ENCODE measurements at regions not wholly inside any gene's neighbourhood (a gene's known extent, or its start where the extent isn't known, plus 50 kb on each side); places are given as distances from the start of the nearest gene placed in this dataset.

- DNase-seq = no peak
- Mint-ChIP-seq H3K27ac (no peak overlapping the region), H3K27me3 (ENCODE audit: low read depth) (no peaks in the 10 kb centered on the region), H3K9me3 (peaks cover 0 to 3% of the 10 kb centered on the region in 2 donors), H3K4me3 (no peak overlapping the region), H3K4me1 (ENCODE audit: low read depth) (no peaks in the 10 kb centered on the region), H3K36me3 (ENCODE audit: insufficient read depth in 2 of 2) (peaks cover 0 to 2% of the 10 kb centered on the region in 2 donors)
- ATAC-seq (replicated peaks in 1 of 2) = no peak
Measured at GRCh38 chr12:126742241-126742641, 1524.7 kb upstream of the TMEM132C start.

- Mint-ChIP-seq H3K27ac (no peak overlapping the region), H3K4me3 (no peak overlapping the region), H3K27me3 (ENCODE audit: low read depth) (no peaks in the 10 kb centered on the region), H3K4me1 (ENCODE audit: low read depth) (no peaks in the 10 kb centered on the region), H3K36me3 (ENCODE audit: insufficient read depth in 2 of 2) (peaks cover 0 to 2% of the 10 kb centered on the region in 2 donors), H3K9me3 (peaks cover 3% of the 10 kb centered on the region in 2 donors)
- ATAC-seq (replicated peaks in 1 of 2) (peak in 1 of 2 donors; percentile 55), DNase-seq (peak; percentile 41 to 70)
Measured at GRCh38 chr12:126747530-126748149, 1519.3 kb upstream of the TMEM132C start.

- H3K4me3 Mint-ChIP-seq = no peak overlapping the region
- no peak overlapping the region for H3K27ac Mint-ChIP-seq
- no peaks in the 10 kb centered on the region for H3K27me3 Mint-ChIP-seq (ENCODE audit: low read depth)
- H3K4me1 Mint-ChIP-seq (ENCODE audit: low read depth) = no peaks in the 10 kb centered on the region
- peaks cover 0 to 5% of the 10 kb centered on the region in 2 donors for H3K36me3 Mint-ChIP-seq (ENCODE audit: insufficient read depth in 2 of 2)
- ATAC-seq (replicated peaks in 1 of 2) (no peak), DNase-seq (no peak)
- peaks cover 3 to 6% of the 10 kb centered on the region in 2 donors for H3K9me3 Mint-ChIP-seq
Measured at GRCh38 chr12:126752021-126752420, 1514.9 kb upstream of the TMEM132C start.

GRCh38 chr12:126757326-126757725 lies 1509.6 kb upstream of the TMEM132C start:
- DNase-seq (no peak), ATAC-seq (replicated peaks in 1 of 2) (no peak)
- Mint-ChIP-seq H3K27me3 (ENCODE audit: low read depth) (no peaks in the 10 kb centered on the region), H3K4me3 (no peak overlapping the region), H3K36me3 (ENCODE audit: insufficient read depth in 2 of 2) (peaks cover 5 to 14% of the 10 kb centered on the region in 2 donors), H3K9me3 (peaks cover 5% of the 10 kb centered on the region in 2 donors), H3K4me1 (ENCODE audit: low read depth) (peaks cover 5% of the 10 kb centered on the region), H3K27ac (no peak overlapping the region)

- ATAC-seq (replicated peaks in 1 of 2) (no peak), DNase-seq (no peak)
- Mint-ChIP-seq H3K4me3 (no peak overlapping the region), H3K4me1 (ENCODE audit: low read depth) (peaks cover 5% of the 10 kb centered on the region), H3K9me3 (peaks cover 16 to 20% of the 10 kb centered on the region in 2 donors), H3K27me3 (ENCODE audit: low read depth) (no peaks in the 10 kb centered on the region), H3K36me3 (ENCODE audit: insufficient read depth in 2 of 2) (peaks cover 18 to 30% of the 10 kb centered on the region in 2 donors), H3K27ac (peak overlapping the region; percentile 25)
Measured at GRCh38 chr12:126760092-126760491, 1506.9 kb upstream of the TMEM132C start.

- ATAC-seq (replicated peaks in 1 of 2) = peak; percentile 80 to 97
- Mint-ChIP-seq H3K4me3 (peak overlapping the region in 1 of 2 donors; percentile 69), H3K4me1 (ENCODE audit: low read depth) (peaks cover 5% of the 10 kb centered on the region)
Measured at GRCh38 chr12:126761420-126761819, 1505.5 kb upstream of the TMEM132C start.

GRCh38 chr12:126762150-126762549 lies 1504.8 kb upstream of the TMEM132C start:
- no peak for DNase-seq
- no peak overlapping the region for H3K27ac Mint-ChIP-seq
- H3K4me1 Mint-ChIP-seq (ENCODE audit: low read depth) = peaks cover 5% of the 10 kb centered on the region
- ATAC-seq (replicated peaks in 1 of 2) = no peak
- H3K9me3 Mint-ChIP-seq = peaks cover 20 to 23% of the 10 kb centered on the region in 2 donors
- no peaks in the 10 kb centered on the region for H3K27me3 Mint-ChIP-seq (ENCODE audit: low read depth)
- peak overlapping the region in 1 of 2 donors; percentile 35 for H3K4me3 Mint-ChIP-seq
- peaks cover 25 to 41% of the 10 kb centered on the region in 2 donors for H3K36me3 Mint-ChIP-seq (ENCODE audit: insufficient read depth in 2 of 2)

More at GRCh38 chr12:126761420-126761819, 1505.5 kb upstream of the TMEM132C start:
- peaks cover 19 to 34% of the 10 kb centered on the region in 2 donors for H3K36me3 Mint-ChIP-seq (ENCODE audit: insufficient read depth in 2 of 2)
- H3K27ac Mint-ChIP-seq = peak overlapping the region; percentile 13
- H3K9me3 Mint-ChIP-seq = peaks cover 16 to 20% of the 10 kb centered on the region in 2 donors
- no peaks in the 10 kb centered on the region for H3K27me3 Mint-ChIP-seq (ENCODE audit: low read depth)
- DNase-seq = no peak

- no peak for ATAC-seq (replicated peaks in 1 of 2)
- Mint-ChIP-seq H3K36me3 (ENCODE audit: insufficient read depth in 2 of 2) (peaks cover 27 to 42% of the 10 kb centered on the region in 2 donors), H3K27me3 (ENCODE audit: low read depth) (no peaks in the 10 kb centered on the region), H3K9me3 (peaks cover 20 to 25% of the 10 kb centered on the region in 2 donors), H3K4me3 (no peak overlapping the region), H3K27ac (no peak overlapping the region), H3K4me1 (ENCODE audit: low read depth) (peaks cover 8% of the 10 kb centered on the region)
- DNase-seq = no peak
Measured at GRCh38 chr12:126763359-126763758, 1503.6 kb upstream of the TMEM132C start.

- Mint-ChIP-seq H3K27me3 (ENCODE audit: low read depth) (no peaks in the 10 kb centered on the region), H3K4me1 (ENCODE audit: low read depth) (peaks cover 21% of the 10 kb centered on the region), H3K4me3 (no peak overlapping the region), H3K27ac (no peak overlapping the region), H3K36me3 (ENCODE audit: insufficient read depth in 2 of 2) (peaks cover 40 to 46% of the 10 kb centered on the region in 2 donors), H3K9me3 (peaks cover 28 to 29% of the 10 kb centered on the region in 2 donors)
- ATAC-seq (replicated peaks in 1 of 2) (no peak), DNase-seq (no peak)
Measured at GRCh38 chr12:126767334-126767733, 1499.6 kb upstream of the TMEM132C start.

GRCh38 chr12:126768517-126768916 lies 1498.5 kb upstream of the TMEM132C start:
- peak overlapping the region; percentile 50 for H3K27ac Mint-ChIP-seq
- peak overlapping the region in 1 of 2 donors; percentile 66 for H3K4me3 Mint-ChIP-seq
- ATAC-seq (replicated peaks in 1 of 2) (peak in 1 of 2 donors; percentile 58), DNase-seq (peak in 1 of 2 donors; percentile 11)
- peaks cover 27% of the 10 kb centered on the region for H3K4me1 Mint-ChIP-seq (ENCODE audit: low read depth)
- peaks cover 39 to 40% of the 10 kb centered on the region in 2 donors for H3K36me3 Mint-ChIP-seq (ENCODE audit: insufficient read depth in 2 of 2)
- peaks cover 25 to 27% of the 10 kb centered on the region in 2 donors for H3K9me3 Mint-ChIP-seq
- H3K27me3 Mint-ChIP-seq (ENCODE audit: low read depth) = no peaks in the 10 kb centered on the region

- peak overlapping the region in 1 of 2 donors; percentile 79 for H3K4me3 Mint-ChIP-seq
- peaks cover 27% of the 10 kb centered on the region for H3K4me1 Mint-ChIP-seq (ENCODE audit: low read depth)
- H3K27me3 Mint-ChIP-seq (ENCODE audit: low read depth) = no peaks in the 10 kb centered on the region
- H3K27ac Mint-ChIP-seq = peak overlapping the region; percentile 91
- peaks cover 29 to 32% of the 10 kb centered on the region in 2 donors for H3K36me3 Mint-ChIP-seq (ENCODE audit: insufficient read depth in 2 of 2)
- H3K9me3 Mint-ChIP-seq = peaks cover 20 to 25% of the 10 kb centered on the region in 2 donors
- DNase-seq (no peak), ATAC-seq (replicated peaks in 1 of 2) (no peak)
Measured at GRCh38 chr12:126770188-126770587, 1496.8 kb upstream of the TMEM132C start.

GRCh38 chr12:126772171-126772864 lies 1494.7 kb upstream of the TMEM132C start:
- H3K9me3 Mint-ChIP-seq = peaks cover 16 to 22% of the 10 kb centered on the region in 2 donors
- DNase-seq = peak; percentile 48 to 61
- H3K27me3 Mint-ChIP-seq (ENCODE audit: low read depth) = no peaks in the 10 kb centered on the region
- peaks cover 27% of the 10 kb centered on the region for H3K4me1 Mint-ChIP-seq (ENCODE audit: low read depth)
- peaks cover 19 to 28% of the 10 kb centered on the region in 2 donors for H3K36me3 Mint-ChIP-seq (ENCODE audit: insufficient read depth in 2 of 2)
- peak overlapping the region; percentile 92 for H3K27ac Mint-ChIP-seq
- peak; percentile 84 to 87 for ATAC-seq (replicated peaks in 1 of 2)
- peak overlapping the region; percentile 75 to 94 for H3K4me3 Mint-ChIP-seq

- Mint-ChIP-seq H3K9me3 (peaks cover 16 to 20% of the 10 kb centered on the region in 2 donors), H3K4me3 (no peak overlapping the region), H3K27ac (no peak overlapping the region), H3K4me1 (ENCODE audit: low read depth) (peaks cover 27% of the 10 kb centered on the region), H3K27me3 (ENCODE audit: low read depth) (no peaks in the 10 kb centered on the region), H3K36me3 (ENCODE audit: insufficient read depth in 2 of 2) (peaks cover 19 to 28% of the 10 kb centered on the region in 2 donors)
- ATAC-seq (replicated peaks in 1 of 2) (no peak), DNase-seq (no peak)
Measured at GRCh38 chr12:126773012-126773411, 1494.0 kb upstream of the TMEM132C start.
